Prostate gland (tissue), 2 donors: ENCODE measurements at regions not wholly inside any gene's neighbourhood (a gene's known extent, or its start where the extent isn't known, plus 50 kb on each side); places are given as distances from the start of the nearest gene placed in this dataset.

Source experiments
- POLR2A ChIP-seq: fragments of 450-650 bp; IDR thresholded peaks from one replicate; pipeline ENCODE4 v1.6.1; 2016; ENCODE audit warnings: antibody characterized with exemption, mild to moderate bottlenecking
- TF ChIP-seq, protein P1 (sequence below), 4 experiments: fragments of 200-600 bp in 2 of 4; fragments of 450-650 bp in 2 of 4; sonication (generic) in 2 of 4; IDR thresholded peaks; 1 replicate in 3 of 4; 2 replicates in 1 of 4; pipeline ENCODE4 v1.5.1; 2016 to 2019; ENCODE audit warnings: antibody characterized with exemption in 4 of 4, mild to moderate bottlenecking in 2 of 4, moderate library complexity in 2 of 4

- TF ChIP-seq, protein P1, sequence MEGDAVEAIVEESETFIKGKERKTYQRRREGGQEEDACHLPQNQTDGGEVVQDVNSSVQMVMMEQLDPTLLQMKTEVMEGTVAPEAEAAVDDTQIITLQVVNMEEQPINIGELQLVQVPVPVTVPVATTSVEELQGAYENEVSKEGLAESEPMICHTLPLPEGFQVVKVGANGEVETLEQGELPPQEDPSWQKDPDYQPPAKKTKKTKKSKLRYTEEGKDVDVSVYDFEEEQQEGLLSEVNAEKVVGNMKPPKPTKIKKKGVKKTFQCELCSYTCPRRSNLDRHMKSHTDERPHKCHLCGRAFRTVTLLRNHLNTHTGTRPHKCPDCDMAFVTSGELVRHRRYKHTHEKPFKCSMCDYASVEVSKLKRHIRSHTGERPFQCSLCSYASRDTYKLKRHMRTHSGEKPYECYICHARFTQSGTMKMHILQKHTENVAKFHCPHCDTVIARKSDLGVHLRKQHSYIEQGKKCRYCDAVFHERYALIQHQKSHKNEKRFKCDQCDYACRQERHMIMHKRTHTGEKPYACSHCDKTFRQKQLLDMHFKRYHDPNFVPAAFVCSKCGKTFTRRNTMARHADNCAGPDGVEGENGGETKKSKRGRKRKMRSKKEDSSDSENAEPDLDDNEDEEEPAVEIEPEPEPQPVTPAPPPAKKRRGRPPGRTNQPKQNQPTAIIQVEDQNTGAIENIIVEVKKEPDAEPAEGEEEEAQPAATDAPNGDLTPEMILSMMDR (IDR thresholded peaks at IDR 0.05), result no peak
- no peak for TF ChIP-seq POLR2A
These were observed 425.0 kb downstream of the FAT4 start for GRCh38 chr4:125739760-125740159.
